Neutrophil (primary cell): ENCODE measurements at regions not wholly inside any gene's neighbourhood (a gene's known extent, or its start where the extent isn't known, plus 50 kb on each side); places are given as distances from the start of the nearest gene placed in this dataset.
"Not testable (repeated sequence)": the region's sequence is repeated elsewhere in the genome, so short reads cannot be mapped to it uniquely, and the experiment has no call there.

Source experiments
- H3K27ac ChIP-seq: fragments of 200-600 bp; sonication (generic); 2 replicates; pipeline ENCODE4 v1.5.1; 2016; ENCODE audit warnings: mild to moderate bottlenecking, moderate library complexity
- H3K27me3 ChIP-seq: fragments of 200-600 bp; sonication (generic); 2 replicates; pipeline ENCODE4 v1.6.0; 2016; ENCODE audit warnings: mild to moderate bottlenecking
- H3K36me3 ChIP-seq: fragments of 200-600 bp; sonication (generic); 2 replicates; pipeline ENCODE4 v1.5.1; 2017
- H3K4me1 ChIP-seq, 2 experiments: fragments of 200-600 bp in 1 of 2; sonication (generic) in 1 of 2; 1 replicate in 1 of 2; 2 replicates in 1 of 2; pipeline versions ENCODE4 v1.5.1 to v1.6.1; 2013 to 2016; ENCODE audit warnings: low read depth in 1 of 2, low read length in 1 of 2, mild to moderate bottlenecking in 1 of 2, moderate library complexity in 1 of 2; ENCODE audit not compliant: control insufficient read depth in 1 of 2, insufficient read depth in 1 of 2
- H3K4me3 ChIP-seq, 2 experiments: fragments of 200-600 bp in 1 of 2; sonication (generic) in 1 of 2; 1 replicate in 1 of 2; 2 replicates in 1 of 2; pipeline ENCODE4 v1.5.1; 2013 to 2016; ENCODE audit warnings: low read depth in 1 of 2, low read length in 1 of 2, mild to moderate bottlenecking in 1 of 2, moderate library complexity in 1 of 2
- H3K9me3 ChIP-seq: fragments of 200-600 bp; sonication (generic); 2 replicates; pipeline ENCODE4 v1.5.1; 2016
- TF ChIP-seq, protein P1 (sequence below): fragments of 200-600 bp; sonication (generic); IDR thresholded peaks from 2 replicates; pipeline ENCODE4 v1.5.1; 2016; ENCODE audit warnings: antibody characterized with exemption

DNA sequence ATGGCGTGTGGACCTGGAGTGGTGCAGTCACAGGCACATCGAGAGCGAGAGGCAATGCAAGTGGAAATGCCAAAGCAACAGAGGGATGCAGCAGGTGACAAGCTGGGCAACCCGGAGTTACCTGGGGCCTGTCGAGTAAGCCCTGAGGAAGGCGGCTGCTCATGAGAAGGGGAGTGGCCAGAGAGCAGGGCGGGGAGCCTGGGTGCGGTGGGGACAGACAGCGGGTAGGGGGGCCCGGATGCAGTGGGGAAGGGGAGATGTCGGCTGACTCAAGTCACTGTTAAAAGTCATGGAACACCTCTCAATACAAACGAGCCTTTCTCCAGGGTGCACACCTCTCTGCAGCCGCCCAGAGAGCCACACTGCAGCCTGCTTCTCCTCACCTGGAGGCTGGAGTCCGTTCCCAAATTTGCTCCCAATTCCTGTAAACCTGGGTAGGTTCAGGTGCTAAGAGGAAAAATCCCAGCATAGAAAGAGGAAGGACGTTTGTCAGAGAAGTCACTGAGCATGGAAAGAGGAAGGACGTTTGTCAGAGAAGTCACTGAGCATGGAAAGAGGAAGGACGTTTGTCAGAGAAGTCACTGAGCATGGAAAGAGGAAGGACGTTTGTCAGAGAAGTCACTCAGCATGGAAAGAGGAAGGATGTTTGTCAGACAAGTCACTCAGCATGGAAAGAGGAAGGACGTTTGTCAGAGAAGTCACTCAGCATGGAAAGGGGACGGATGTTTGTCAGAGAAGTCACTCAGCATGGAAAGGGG lies 71.7 kb upstream of the TWIST2 start:
- Histone ChIP-seq H3K27ac (no peak overlapping the region), H3K27me3 (peaks cover 2% of the 10 kb centered on the region), H3K4me1 (no peaks in the 10 kb centered on the region), H3K9me3 (peaks cover 36% of the 10 kb centered on the region), H3K4me3 (no peak overlapping the region), H3K36me3 (no peaks in the 10 kb centered on the region)
- TF ChIP-seq, protein P1, sequence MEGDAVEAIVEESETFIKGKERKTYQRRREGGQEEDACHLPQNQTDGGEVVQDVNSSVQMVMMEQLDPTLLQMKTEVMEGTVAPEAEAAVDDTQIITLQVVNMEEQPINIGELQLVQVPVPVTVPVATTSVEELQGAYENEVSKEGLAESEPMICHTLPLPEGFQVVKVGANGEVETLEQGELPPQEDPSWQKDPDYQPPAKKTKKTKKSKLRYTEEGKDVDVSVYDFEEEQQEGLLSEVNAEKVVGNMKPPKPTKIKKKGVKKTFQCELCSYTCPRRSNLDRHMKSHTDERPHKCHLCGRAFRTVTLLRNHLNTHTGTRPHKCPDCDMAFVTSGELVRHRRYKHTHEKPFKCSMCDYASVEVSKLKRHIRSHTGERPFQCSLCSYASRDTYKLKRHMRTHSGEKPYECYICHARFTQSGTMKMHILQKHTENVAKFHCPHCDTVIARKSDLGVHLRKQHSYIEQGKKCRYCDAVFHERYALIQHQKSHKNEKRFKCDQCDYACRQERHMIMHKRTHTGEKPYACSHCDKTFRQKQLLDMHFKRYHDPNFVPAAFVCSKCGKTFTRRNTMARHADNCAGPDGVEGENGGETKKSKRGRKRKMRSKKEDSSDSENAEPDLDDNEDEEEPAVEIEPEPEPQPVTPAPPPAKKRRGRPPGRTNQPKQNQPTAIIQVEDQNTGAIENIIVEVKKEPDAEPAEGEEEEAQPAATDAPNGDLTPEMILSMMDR = no peak

DNA sequence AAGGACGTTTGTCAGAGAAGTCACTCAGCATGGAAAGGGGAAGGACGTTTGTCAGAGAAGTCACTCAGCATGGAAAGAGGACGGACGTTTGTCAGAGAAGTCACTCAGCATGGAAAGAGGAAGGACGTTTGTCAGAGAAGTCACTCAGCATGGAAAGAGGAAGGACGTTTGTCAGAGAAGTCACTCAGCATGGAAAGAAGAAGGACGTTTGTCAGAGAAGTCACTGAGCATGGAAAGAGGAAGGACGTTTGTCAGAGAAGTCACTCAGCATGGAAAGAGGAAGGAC lies 71.2 kb upstream of the TWIST2 start:
- H3K27me3 ChIP-seq, H3K27ac ChIP-seq, H3K4me3 ChIP-seq, H3K4me1 ChIP-seq, H3K36me3 ChIP-seq: not testable (repeated sequence)
- H3K9me3 ChIP-seq = peaks cover 36% of the 10 kb centered on the region

DNA sequence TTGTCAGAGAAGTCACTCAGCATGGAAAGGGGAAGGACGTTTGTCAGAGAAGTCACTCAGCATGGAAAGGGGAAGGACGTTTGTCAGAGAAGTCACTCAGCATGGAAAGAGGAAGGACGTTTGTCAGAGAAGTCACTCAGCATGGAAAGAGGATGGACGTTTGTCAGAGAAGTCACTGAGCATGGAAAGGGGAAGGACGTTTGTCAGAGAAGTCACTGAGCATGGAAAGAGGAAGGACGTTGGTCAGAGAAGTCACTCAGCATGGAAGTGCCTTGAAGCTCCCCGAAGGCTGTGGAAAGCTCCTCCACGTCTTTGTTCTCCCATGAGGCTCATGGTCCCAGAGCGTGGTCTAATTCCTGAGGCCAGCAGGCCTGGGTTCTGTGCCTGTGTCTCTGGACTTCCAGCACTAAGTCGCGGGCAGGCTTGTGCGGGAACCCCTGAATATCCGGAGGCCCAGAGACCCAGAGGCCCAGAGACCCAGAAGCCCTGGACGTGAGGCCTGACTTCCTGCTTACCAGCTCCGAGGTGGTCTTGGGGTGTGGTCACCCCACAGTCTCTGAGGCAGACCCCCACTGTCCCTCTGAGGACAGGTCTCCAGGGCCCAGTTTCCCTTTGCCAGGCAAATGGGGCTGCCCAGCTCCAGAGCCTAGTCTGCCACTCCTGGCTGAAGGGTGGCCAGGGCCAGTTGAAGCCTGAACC lies 70.4 kb upstream of the TWIST2 start:
- H3K4me3 ChIP-seq = no peak overlapping the region
- H3K4me1 ChIP-seq = no peaks in the 10 kb centered on the region
- H3K27me3 ChIP-seq = no peaks in the 10 kb centered on the region
- peaks cover 36% of the 10 kb centered on the region for H3K9me3 ChIP-seq
- TF ChIP-seq, protein P1 = no peak
- H3K27ac ChIP-seq = peak overlapping the region; percentile 2
- H3K36me3 ChIP-seq = no peaks in the 10 kb centered on the region

DNA sequence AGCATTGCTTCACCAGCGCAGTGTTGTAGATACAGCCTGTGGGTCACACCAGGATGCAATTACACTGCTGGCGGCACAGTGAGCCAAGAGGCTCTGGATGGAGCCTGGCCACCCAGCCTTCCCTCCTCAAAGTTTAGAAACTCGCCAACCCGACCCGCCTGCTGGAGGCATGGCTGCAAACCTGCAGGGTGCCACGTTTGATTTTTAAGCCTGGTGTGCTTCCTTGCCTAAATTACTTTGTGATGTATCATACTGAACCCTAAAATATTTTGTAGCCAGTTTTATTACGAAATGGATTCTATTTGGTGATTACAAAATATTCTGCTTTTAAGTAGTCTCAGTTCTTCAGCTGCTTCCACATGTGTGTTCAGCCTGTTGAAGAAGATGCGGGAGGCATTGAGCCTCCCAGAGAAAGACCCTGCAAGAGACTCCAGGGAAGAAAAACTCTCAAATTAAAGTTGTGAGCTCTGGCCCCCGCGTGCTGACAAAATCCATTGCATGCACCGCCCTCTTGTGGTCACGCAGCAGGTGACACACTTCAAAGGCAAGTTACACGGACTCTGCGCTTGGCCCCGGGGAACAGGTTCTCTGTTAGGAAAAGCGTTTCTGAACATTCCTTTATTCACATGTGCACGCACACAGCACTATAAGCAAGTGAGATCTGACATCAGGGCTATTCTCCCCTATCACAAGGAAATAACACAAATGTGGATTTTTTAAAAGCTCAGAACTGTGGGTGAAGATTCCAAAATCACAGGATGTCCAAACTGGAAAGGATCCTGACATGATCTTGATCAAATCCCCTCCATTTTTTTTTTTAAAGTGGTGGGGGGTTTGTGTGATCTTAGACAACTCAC lies 63.0 kb upstream of the TWIST2 start:
- TF ChIP-seq, protein P1 = no peak
- H3K27ac ChIP-seq = no peak overlapping the region
- no peaks in the 10 kb centered on the region for H3K4me1 ChIP-seq
- H3K27me3 ChIP-seq = peaks cover 9% of the 10 kb centered on the region
- no peaks in the 10 kb centered on the region for H3K36me3 ChIP-seq
- H3K4me3 ChIP-seq = no peak overlapping the region
- no peaks in the 10 kb centered on the region for H3K9me3 ChIP-seq

DNA sequence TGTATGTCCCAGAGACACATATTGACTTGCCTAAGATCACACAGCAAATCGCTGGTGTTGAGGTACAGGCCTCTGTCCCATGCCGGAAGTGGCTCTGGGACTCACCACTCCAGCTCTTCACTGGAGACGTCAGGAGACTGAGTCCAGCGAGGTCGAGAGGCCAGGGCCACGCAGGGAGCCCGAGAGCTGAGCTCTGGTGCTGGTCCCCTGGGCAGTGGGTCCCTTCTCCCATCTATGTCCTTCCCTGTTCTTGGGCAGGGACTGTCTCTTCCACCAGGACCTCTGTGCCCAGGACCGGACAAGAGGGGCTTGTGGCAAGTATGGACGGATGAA lies 62.4 kb upstream of the TWIST2 start:
- TF ChIP-seq, protein P1 = no peak
- Histone ChIP-seq H3K4me3 (no peak overlapping the region), H3K27me3 (peaks cover 13% of the 10 kb centered on the region), H3K36me3 (no peaks in the 10 kb centered on the region), H3K27ac (no peak overlapping the region), H3K9me3 (no peaks in the 10 kb centered on the region), H3K4me1 (no peaks in the 10 kb centered on the region)

DNA sequence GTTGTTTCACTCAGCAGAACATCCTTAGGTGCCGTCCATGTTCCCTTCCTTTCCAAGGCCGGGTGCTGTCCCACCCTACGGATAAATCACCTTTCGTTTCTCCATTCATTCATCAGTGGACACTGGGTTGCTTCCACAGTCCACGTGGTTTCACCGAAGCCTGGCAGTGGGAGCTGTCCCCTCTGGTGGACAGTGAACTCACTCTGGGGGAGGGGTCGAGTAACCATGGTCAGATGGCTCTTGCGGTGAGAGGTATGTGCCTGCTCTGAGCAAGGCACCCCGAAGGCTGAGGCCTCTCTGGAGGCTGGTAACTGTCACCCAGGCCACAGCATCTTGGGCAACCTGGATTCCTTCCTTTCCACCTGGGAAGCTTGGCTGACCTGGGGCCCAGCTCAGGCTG lies 61.5 kb upstream of the TWIST2 start:
- no peaks in the 10 kb centered on the region for H3K4me1 ChIP-seq
- no peaks in the 10 kb centered on the region for H3K36me3 ChIP-seq
- H3K27ac ChIP-seq = no peak overlapping the region
- peaks cover 14% of the 10 kb centered on the region for H3K27me3 ChIP-seq
- H3K9me3 ChIP-seq = no peaks in the 10 kb centered on the region
- TF ChIP-seq, protein P1 = no peak
- H3K4me3 ChIP-seq = no peak overlapping the region
